HCT116 (cell line): ENCODE measurements at regions not wholly inside any gene's neighbourhood (a gene's known extent, or its start where the extent isn't known, plus 50 kb on each side); places are given as distances from the start of the nearest gene placed in this dataset.

Experiments used
- CEBPB ChIP-seq: IDR thresholded peaks from 2 replicates; pipeline ENCODE4 v1.6.1; 2012; ENCODE audit warnings: low read depth
- ELF1 ChIP-seq: IDR thresholded peaks from 2 replicates; pipeline ENCODE4 v1.6.1; 2012; ENCODE audit warnings: low read depth, borderline replicate concordance
- EZH2 ChIP-seq: fragments of 200-600 bp; sonication (generic); IDR thresholded peaks from 2 replicates; pipeline ENCODE4 v1.6.1; 2017; ENCODE audit warnings: antibody characterized with exemption, mixed run types
- EZH2phosphoT487 ChIP-seq: fragments of 200-600 bp; IDR thresholded peaks from 2 replicates; pipeline ENCODE4 v1.6.1; 2018; ENCODE audit warnings: antibody characterized with exemption, borderline replicate concordance
- FOSL1 ChIP-seq: IDR thresholded peaks from 2 replicates; pipeline ENCODE4 v1.6.1; 2012; ENCODE audit warnings: low read depth
- POLR2A ChIP-seq: IDR thresholded peaks from 2 replicates; pipeline ENCODE4 v1.7.0; 2011; ENCODE audit warnings: borderline replicate concordance; ENCODE audit not compliant: insufficient read depth, insufficient read length; ENCODE audit errors: extremely low read depth
- POLR2AphosphoS5 ChIP-seq: IDR thresholded peaks from 2 replicates; pipeline ENCODE4 v1.6.1; 2011; ENCODE audit warnings: mild to moderate bottlenecking, low read depth, low read length, moderate library complexity
- RAD21 ChIP-seq: IDR thresholded peaks from 2 replicates; pipeline ENCODE4 v1.6.1; 2012; ENCODE audit warnings: low read depth, mild to moderate bottlenecking
- SIN3A ChIP-seq: IDR thresholded peaks from 2 replicates; pipeline ENCODE4 v1.6.1; 2012; ENCODE audit warnings: low read depth
- SP1 ChIP-seq: IDR thresholded peaks from 2 replicates; pipeline ENCODE4 v1.6.1; 2012; ENCODE audit warnings: low read depth
- TF ChIP-seq, protein P1 (sequence below), 3 experiments: fragments of 200-600 bp in 1 of 3; sonication (generic) in 1 of 3; IDR thresholded peaks in 2 of 3; conservative IDR thresholded peaks in 1 of 3; 2 replicates each; pipeline ENCODE4 v1.5.1; 2012 to 2017; ENCODE audit warnings: low read depth in 2 of 3, low read length in 2 of 3, antibody characterized with exemption in 1 of 3, borderline replicate concordance in 1 of 3, control low read depth in 1 of 3, mild to moderate bottlenecking in 1 of 3, mixed read lengths in 1 of 3, mixed run types in 1 of 3, moderate library complexity in 1 of 3; ENCODE audit not compliant: insufficient read depth in 1 of 3
- TF ChIP-seq, protein P2 (sequence below): IDR thresholded peaks from 2 replicates; pipeline ENCODE4 v1.6.1; 2012
- TF ChIP-seq, protein P3 (sequence below): IDR thresholded peaks from 2 replicates; pipeline ENCODE4 v1.6.1; 2012; ENCODE audit warnings: low read depth

DNA sequence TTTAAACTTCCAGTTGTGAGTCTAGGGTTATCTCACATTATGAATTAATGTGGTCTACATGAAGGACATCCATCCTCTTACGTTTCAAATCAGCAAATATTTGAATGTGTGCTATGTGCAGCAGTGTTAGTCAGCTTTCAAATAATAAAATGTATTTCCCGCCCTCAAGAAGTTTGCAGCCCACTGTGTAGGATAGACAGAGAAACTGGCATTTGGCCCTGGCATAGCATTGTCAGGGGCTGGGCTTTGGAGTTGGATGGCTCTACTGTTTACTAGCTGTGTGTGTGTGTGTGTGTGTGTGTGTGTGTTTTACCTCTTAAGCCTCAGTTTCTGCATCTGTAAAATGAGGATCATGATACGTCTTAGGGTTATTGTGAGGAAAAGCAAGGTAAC, 400.5 kb upstream of the C2CD4B start:
- TF ChIP-seq CEBPB = no peak
- TF ChIP-seq, protein P1, sequence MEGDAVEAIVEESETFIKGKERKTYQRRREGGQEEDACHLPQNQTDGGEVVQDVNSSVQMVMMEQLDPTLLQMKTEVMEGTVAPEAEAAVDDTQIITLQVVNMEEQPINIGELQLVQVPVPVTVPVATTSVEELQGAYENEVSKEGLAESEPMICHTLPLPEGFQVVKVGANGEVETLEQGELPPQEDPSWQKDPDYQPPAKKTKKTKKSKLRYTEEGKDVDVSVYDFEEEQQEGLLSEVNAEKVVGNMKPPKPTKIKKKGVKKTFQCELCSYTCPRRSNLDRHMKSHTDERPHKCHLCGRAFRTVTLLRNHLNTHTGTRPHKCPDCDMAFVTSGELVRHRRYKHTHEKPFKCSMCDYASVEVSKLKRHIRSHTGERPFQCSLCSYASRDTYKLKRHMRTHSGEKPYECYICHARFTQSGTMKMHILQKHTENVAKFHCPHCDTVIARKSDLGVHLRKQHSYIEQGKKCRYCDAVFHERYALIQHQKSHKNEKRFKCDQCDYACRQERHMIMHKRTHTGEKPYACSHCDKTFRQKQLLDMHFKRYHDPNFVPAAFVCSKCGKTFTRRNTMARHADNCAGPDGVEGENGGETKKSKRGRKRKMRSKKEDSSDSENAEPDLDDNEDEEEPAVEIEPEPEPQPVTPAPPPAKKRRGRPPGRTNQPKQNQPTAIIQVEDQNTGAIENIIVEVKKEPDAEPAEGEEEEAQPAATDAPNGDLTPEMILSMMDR (IDR thresholded peaks at IDR 0.05 in 2 of 3, conservative IDR thresholded peaks at IDR 0.05 in 1 of 3; ENCODE audit: borderline replicate concordance in 1 of 3, insufficient read depth in 1 of 3, low read depth in 2 of 3, low read length in 2 of 3) = no peak
- no peak for TF ChIP-seq POLR2A
- no peak for TF ChIP-seq POLR2AphosphoS5
- TF ChIP-seq RAD21 = no peak
- TF ChIP-seq EZH2phosphoT487 = no peak
- TF ChIP-seq, protein P2, sequence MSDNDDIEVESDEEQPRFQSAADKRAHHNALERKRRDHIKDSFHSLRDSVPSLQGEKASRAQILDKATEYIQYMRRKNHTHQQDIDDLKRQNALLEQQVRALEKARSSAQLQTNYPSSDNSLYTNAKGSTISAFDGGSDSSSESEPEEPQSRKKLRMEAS = no peak
- TF ChIP-seq ELF1 = no peak
- no peak for TF ChIP-seq SIN3A
- TF ChIP-seq FOSL1 = no peak
- TF ChIP-seq, protein P3, sequence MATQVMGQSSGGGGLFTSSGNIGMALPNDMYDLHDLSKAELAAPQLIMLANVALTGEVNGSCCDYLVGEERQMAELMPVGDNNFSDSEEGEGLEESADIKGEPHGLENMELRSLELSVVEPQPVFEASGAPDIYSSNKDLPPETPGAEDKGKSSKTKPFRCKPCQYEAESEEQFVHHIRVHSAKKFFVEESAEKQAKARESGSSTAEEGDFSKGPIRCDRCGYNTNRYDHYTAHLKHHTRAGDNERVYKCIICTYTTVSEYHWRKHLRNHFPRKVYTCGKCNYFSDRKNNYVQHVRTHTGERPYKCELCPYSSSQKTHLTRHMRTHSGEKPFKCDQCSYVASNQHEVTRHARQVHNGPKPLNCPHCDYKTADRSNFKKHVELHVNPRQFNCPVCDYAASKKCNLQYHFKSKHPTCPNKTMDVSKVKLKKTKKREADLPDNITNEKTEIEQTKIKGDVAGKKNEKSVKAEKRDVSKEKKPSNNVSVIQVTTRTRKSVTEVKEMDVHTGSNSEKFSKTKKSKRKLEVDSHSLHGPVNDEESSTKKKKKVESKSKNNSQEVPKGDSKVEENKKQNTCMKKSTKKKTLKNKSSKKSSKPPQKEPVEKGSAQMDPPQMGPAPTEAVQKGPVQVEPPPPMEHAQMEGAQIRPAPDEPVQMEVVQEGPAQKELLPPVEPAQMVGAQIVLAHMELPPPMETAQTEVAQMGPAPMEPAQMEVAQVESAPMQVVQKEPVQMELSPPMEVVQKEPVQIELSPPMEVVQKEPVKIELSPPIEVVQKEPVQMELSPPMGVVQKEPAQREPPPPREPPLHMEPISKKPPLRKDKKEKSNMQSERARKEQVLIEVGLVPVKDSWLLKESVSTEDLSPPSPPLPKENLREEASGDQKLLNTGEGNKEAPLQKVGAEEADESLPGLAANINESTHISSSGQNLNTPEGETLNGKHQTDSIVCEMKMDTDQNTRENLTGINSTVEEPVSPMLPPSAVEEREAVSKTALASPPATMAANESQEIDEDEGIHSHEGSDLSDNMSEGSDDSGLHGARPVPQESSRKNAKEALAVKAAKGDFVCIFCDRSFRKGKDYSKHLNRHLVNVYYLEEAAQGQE = no peak
- no peak for TF ChIP-seq EZH2
- TF ChIP-seq SP1 = no peak
